A673 (cell line): ENCODE measurements at regions not wholly inside any gene's neighbourhood (a gene's known extent, or its start where the extent isn't known, plus 50 kb on each side); places are given as distances from the start of the nearest gene placed in this dataset.
A peak's percentile ranks its signal among the peaks of the same experiment; 100 is the strongest.

ENCODE experiments used
- BruUV-seq: library from RNA; stranded (reverse); fragments of 400-500 nt; replicated peaks from 2 replicates; lab custom pipeline; 2021; lab: Mats Ljungman, UMichigan
- CTCF ChIA-PET: fragments of 300-600 bp; sonication (Branson Sonifier 250); formaldehyde crosslinking; loops from one replicate; lab custom pipeline; 2022; ENCODE audit warnings: antibody characterized with exemption; lab: Charles Lee
- POLR2A ChIA-PET: fragments of 300-600 bp; sonication (Branson Sonifier 250); formaldehyde crosslinking; loops from one replicate; lab custom pipeline; 2022; ENCODE audit warnings: antibody characterized with exemption; ENCODE audit not compliant: low non-redundant PET; lab: Charles Lee
- DNase-seq: peaks from one replicate; pipeline ENCODE4 v3.0.0-alpha.2; 2015; ENCODE audit warnings: low spot score
- H3K27ac ChIP-seq: fragments of 200-600 bp; sonication (generic); 2 replicates; pipeline ENCODE4 v1.5.1; 2016; ENCODE audit warnings: mixed run types, low read depth, mild to moderate bottlenecking, mixed read lengths, antibody characterized with exemption, low read length; ENCODE audit not compliant: poor library complexity, severe bottlenecking
- H3K27me3 ChIP-seq: fragments of 200-600 bp; sonication (generic); replicated peaks from 2 replicates; pipeline ENCODE4 v1.6.1; 2017; ENCODE audit warnings: mixed run types, low read depth, mild to moderate bottlenecking, mixed read lengths, antibody characterized with exemption, low read length; ENCODE audit not compliant: insufficient read depth, poor library complexity
- H3K36me3 ChIP-seq: fragments of 200-600 bp; sonication (generic); 2 replicates; pipeline ENCODE4 v1.6.1; 2016; ENCODE audit warnings: mixed run types, mild to moderate bottlenecking, mixed read lengths, antibody characterized with exemption, low read length; ENCODE audit not compliant: insufficient read depth, poor library complexity, severe bottlenecking
- H3K4me1 ChIP-seq: fragments of 200-600 bp; sonication (generic); 2 replicates; pipeline ENCODE4 v1.6.1; 2017; ENCODE audit warnings: mixed run types, mild to moderate bottlenecking, mixed read lengths, antibody characterized with exemption, low read length; ENCODE audit not compliant: insufficient read depth, poor library complexity, severe bottlenecking
- H3K4me3 ChIP-seq: fragments of 200-600 bp; sonication (generic); 2 replicates; pipeline ENCODE4 v1.5.1; 2016; ENCODE audit warnings: low read depth, mixed run types, mild to moderate bottlenecking, mixed read lengths, low read length; ENCODE audit not compliant: poor library complexity, severe bottlenecking
- H3K9me3 ChIP-seq: fragments of 200-600 bp; sonication (generic); 2 replicates; pipeline ENCODE4 v1.6.1; 2016; ENCODE audit warnings: mixed run types, low read depth, mild to moderate bottlenecking, mixed read lengths, antibody characterized with exemption, low read length; ENCODE audit not compliant: poor library complexity, severe bottlenecking
- CTCF ChIP-seq: fragments of 300-800, 200-600 bp; sonication (generic); conservative IDR thresholded peaks from 2 replicates; pipeline ENCODE4 v1.5.1; 2017; ENCODE audit warnings: low read depth, mild to moderate bottlenecking, antibody characterized with exemption, low read length, moderate library complexity, mixed read lengths
- EZH2 ChIP-seq: fragments of 200-600 bp; sonication (generic); IDR thresholded peaks from 2 replicates; pipeline ENCODE4 v1.6.1; 2017; ENCODE audit warnings: borderline replicate concordance, low read depth, mild to moderate bottlenecking, mixed read lengths, antibody characterized with exemption, low read length; ENCODE audit not compliant: poor library complexity, severe bottlenecking
- intact Hi-C: fragments of 100-400 bp; cut with micrococcal nuclease; formaldehyde crosslinking; loops from one replicate; pipeline ENCODE4 v1.10.0; 2022; ENCODE audit not compliant: unreplicated experiment

GRCh38 chrX:30973784-30974427, 84.9 kb upstream of the TAB3 start:
- intact Hi-C loops = loop anchor here (5.0 kb wide), 2 partner anchors 63 to 683 kb away; no protein-coding TSS in a partner anchor
- DNase-seq = no peak
- Histone ChIP-seq H3K9me3 (no peaks in the 10 kb centered on the region), H3K4me1 (no peaks in the 10 kb centered on the region), H3K27ac (no peak overlapping the region), H3K27me3 (no peaks in the 10 kb centered on the region), H3K36me3 (no peaks in the 10 kb centered on the region), H3K4me3 (no peak overlapping the region)
- ChIA-PET CTCF (no interaction called here), POLR2A (no interaction called here)
- TF ChIP-seq EZH2 = no peak
- TF ChIP-seq CTCF = no peak
- no TSS peak for BruUV-seq

- Histone ChIP-seq H3K4me1 (no peaks in the 10 kb centered on the region), H3K27ac (no peak overlapping the region), H3K4me3 (peak overlapping the region; percentile 14), H3K36me3 (no peaks in the 10 kb centered on the region), H3K27me3 (no peaks in the 10 kb centered on the region), H3K9me3 (no peaks in the 10 kb centered on the region)
- ChIA-PET POLR2A (no interaction called here), CTCF (interaction anchor here (0.7 kb wide), 2 partner anchors 24 to 41 kb away, joined by 5 read pairs; no protein-coding TSS in a partner anchor)
- no TSS peak for BruUV-seq
- TF ChIP-seq EZH2 = no peak
- peak; percentile 80 for TF ChIP-seq CTCF
- intact Hi-C loops = loop anchor here (5.0 kb wide), 2 partner anchors 65 to 685 kb away; no protein-coding TSS in a partner anchor
- DNase-seq = peak; percentile 66
Measured at GRCh38 chrX:30971774-30972603, 82.9 kb upstream of the TAB3 start.

- no TSS peak for BruUV-seq
- Histone ChIP-seq H3K4me1 (no peaks in the 10 kb centered on the region), H3K27ac (no peak overlapping the region), H3K4me3 (no peak overlapping the region), H3K27me3 (no peaks in the 10 kb centered on the region), H3K9me3 (no peaks in the 10 kb centered on the region), H3K36me3 (no peaks in the 10 kb centered on the region)
- POLR2A ChIA-PET = no interaction called here
- intact Hi-C loops = no loop called here
- no peak for DNase-seq
- CTCF ChIA-PET = no interaction called here
- TF ChIP-seq EZH2 = no peak
- no peak for TF ChIP-seq CTCF
Measured at GRCh38 chrX:30967516-30967915, 78.5 kb upstream of the TAB3 start.
